GM21390 (cell line): ENCODE measurements at regions not wholly inside any gene's neighbourhood (a gene's known extent, or its start where the extent isn't known, plus 50 kb on each side); places are given as distances from the start of the nearest gene placed in this dataset.
A peak's percentile ranks its signal among the peaks of the same experiment; 100 is the strongest.

Experiments used
- ATAC-seq: cut with Tn5 transposase; IDR thresholded peaks from one replicate; pipeline ENCODE4 v1.9.1; 2021; ENCODE audit not compliant: unreplicated experiment

- no peak for ATAC-seq
Measured at GRCh38 chrX:30504309-30504708, 73.3 kb downstream of the TASL start.

- no peak for ATAC-seq
Measured at GRCh38 chrX:30495468-30495867, 82.1 kb downstream of the TASL start.

GRCh38 chrX:30493348-30493747 lies 84.2 kb downstream of the TASL start:
- no peak for ATAC-seq

GRCh38 chrX:30489323-30489722 lies 88.2 kb downstream of the TASL start:
- no peak for ATAC-seq

- peak; percentile 64 for ATAC-seq
Measured at GRCh38 chrX:30488092-30488491, 89.5 kb downstream of the TASL start.

- ATAC-seq = peak; percentile 87
Measured at GRCh38 chrX:30483996-30484395, 93.6 kb downstream of the TASL start.

GRCh38 chrX:30468471-30468870 lies 109.1 kb downstream of the TASL start:
- ATAC-seq = no peak
